A549 (cell line): ENCODE measurements at regions not wholly inside any gene's neighbourhood (a gene's known extent, or its start where the extent isn't known, plus 50 kb on each side); places are given as distances from the start of the nearest gene placed in this dataset.

Experiments
- ATAC-seq, 2 experiments: fragments of 200-7000 bp in 1 of 2; fragments of >200 bp in 1 of 2; cut with Nextera tagmentation in 1 of 2; cut with Tn5 transposase in 1 of 2; 3 replicates each; pipeline versions ENCODE4 v1.8.0 to v1.9.1; 2018 to 2020; ENCODE audit warnings: mild to moderate bottlenecking in 1 of 2, moderate library complexity in 1 of 2
- CTCF ChIA-PET: fragments of 300-600 bp; sonication (Branson Sonifier 250); formaldehyde crosslinking; extraction: SDS; loops from one replicate; lab custom pipeline; 2021; ENCODE audit warnings: antibody characterized with exemption, inconsistent platforms; lab: Yijun Ruan, JAX
- POLR2A ChIA-PET: fragments of 350-600 bp; formaldehyde crosslinking; extraction: SDS; loops from one replicate; lab custom pipeline; 2021; ENCODE audit warnings: antibody characterized with exemption, inconsistent platforms; lab: Yijun Ruan, JAX
- DNase-seq, 2 experiments: peaks; one replicate each; pipeline versions ENCODE4 v3.0.0 to v3.0.0-alpha.2; 2011 to 2016; ENCODE audit warnings: low read depth in 1 of 2, low spot score in 1 of 2
- FAIRE-seq: peaks from 2 replicates; lab custom pipeline; 2011; peaks lifted over from hg19 to GRCh38; lab: Jason Lieb, UNC
- H3K27ac ChIP-seq, 2 experiments: fragments of >200 bp; sonication (Bioruptor Twin); formaldehyde crosslinking; 3 replicates each; pipeline ENCODE4 v1.5.1; 2016 to 2017
- H3K4me1 ChIP-seq: fragments of >200 bp; sonication (Bioruptor Twin); formaldehyde crosslinking; 3 replicates; pipeline ENCODE4 v1.6.1; 2016
- H3K4me2 ChIP-seq: fragments of >200 bp; sonication (Bioruptor Twin); formaldehyde crosslinking; 3 replicates; pipeline ENCODE4 v1.6.1; 2016
- H3K4me3 ChIP-seq: fragments of >200 bp; sonication (Bioruptor Twin); formaldehyde crosslinking; 3 replicates; pipeline ENCODE4 v1.5.1; 2016
- H3K9me3 ChIP-seq: fragments of >200 bp; sonication (Bioruptor Twin); formaldehyde crosslinking; 3 replicates; pipeline ENCODE4 v1.6.1; 2016
- BCL3 ChIP-seq: fragments of >200 bp; sonication (Bioruptor Twin); formaldehyde crosslinking; IDR thresholded peaks from 3 replicates; pipeline ENCODE4 v1.6.1; 2016
- CBX2 ChIP-seq: fragments of 200-600 bp; sonication (generic); IDR thresholded peaks from 2 replicates; pipeline ENCODE4 v1.6.1; 2016; ENCODE audit warnings: low read depth, mild to moderate bottlenecking, borderline replicate concordance
- CBX8 ChIP-seq: fragments of 200-600 bp; sonication (generic); IDR thresholded peaks from 2 replicates; pipeline ENCODE4 v1.6.1; 2016
- CEBPB ChIP-seq, 2 experiments: fragments of >200 bp in 1 of 2; sonication (Bioruptor Twin) in 1 of 2; formaldehyde crosslinking in 1 of 2; IDR thresholded peaks; 2 replicates each; pipeline ENCODE4 v1.6.1; 2012 to 2016
- CTCF ChIP-seq: fragments of >200 bp; sonication (Bioruptor Twin); formaldehyde crosslinking; IDR thresholded peaks from 3 replicates; pipeline ENCODE4 v1.5.1; 2016
- EHF ChIP-seq: fragments of 250-450 bp; sonication (Bioruptor Pico); IDR thresholded peaks from 2 replicates; pipeline ENCODE4 v1.5.0; 2020; ENCODE audit warnings: mild to moderate bottlenecking
- EP300 ChIP-seq, 2 experiments: fragments of >200 bp; sonication (Bioruptor Twin); formaldehyde crosslinking; IDR thresholded peaks; 2 replicates in 1 of 2; 3 replicates in 1 of 2; pipeline ENCODE4 v1.6.1; 2016 to 2017
- ESRRA ChIP-seq: fragments of 150-350 bp; IDR thresholded peaks from 2 replicates; pipeline ENCODE4 v1.6.1; 2014; ENCODE audit warnings: mild to moderate bottlenecking, low read length, borderline replicate concordance
- FOSB ChIP-seq: fragments of 250-450 bp; sonication (Bioruptor Pico); IDR thresholded peaks from 2 replicates; pipeline ENCODE4 v1.5.0; 2020; ENCODE audit warnings: mild to moderate bottlenecking, moderate library complexity
- HEYL ChIP-seq: fragments of 250-450 bp; sonication (Bioruptor Pico); IDR thresholded peaks from 2 replicates; pipeline ENCODE4 v1.8.0; 2021; ENCODE audit warnings: mild to moderate bottlenecking, moderate library complexity
- HMGXB4 ChIP-seq: fragments of 250-450 bp; sonication (Bioruptor Pico); IDR thresholded peaks from 2 replicates; pipeline ENCODE4 v1.5.0; 2021; ENCODE audit warnings: mild to moderate bottlenecking, moderate library complexity, borderline replicate concordance
- HOXB13 ChIP-seq: fragments of 250-450 bp; sonication (Bioruptor Pico); IDR thresholded peaks from 2 replicates; pipeline ENCODE4 v1.5.0; 2020; ENCODE audit warnings: low read depth, mild to moderate bottlenecking, moderate library complexity
- JUN ChIP-seq, 2 experiments: fragments of >200 bp; sonication (Bioruptor Twin); formaldehyde crosslinking; IDR thresholded peaks; 2 replicates in 1 of 2; 3 replicates in 1 of 2; pipeline ENCODE4 v1.6.1; 2016 to 2017
- JUNB ChIP-seq: fragments of >200 bp; sonication (Bioruptor Twin); formaldehyde crosslinking; IDR thresholded peaks from 2 replicates; pipeline ENCODE4 v1.6.1; 2016
- KDM1A ChIP-seq: fragments of 200-600 bp; sonication (generic); IDR thresholded peaks from 2 replicates; pipeline ENCODE4 v1.6.1; 2016; ENCODE audit warnings: low read depth, mild to moderate bottlenecking
- MAFK ChIP-seq: fragments of 450-650 bp; IDR thresholded peaks from 2 replicates; pipeline ENCODE4 v1.6.1; 2014; ENCODE audit not compliant: partially characterized antibody
- MAX ChIP-seq: IDR thresholded peaks from 2 replicates; pipeline ENCODE4 v1.6.1; 2012
- NFE2L2 ChIP-seq: fragments of 150-350 bp; conservative IDR thresholded peaks from 2 replicates; pipeline ENCODE4 v1.6.1; 2014; ENCODE audit warnings: low read length
- NPAS2 ChIP-seq: fragments of 250-450 bp; sonication (Bioruptor Pico); IDR thresholded peaks from 2 replicates; pipeline ENCODE4 v1.8.0; 2022; ENCODE audit warnings: mild to moderate bottlenecking, moderate library complexity, borderline replicate concordance
- NR3C1 ChIP-seq: fragments of >200 bp; sonication (Bioruptor Twin); formaldehyde crosslinking; IDR thresholded peaks from 3 replicates; pipeline ENCODE4 v1.6.1; 2017
- PBX3 ChIP-seq: IDR thresholded peaks from 2 replicates; pipeline ENCODE4 v1.6.1; 2012
- PHF8 ChIP-seq: fragments of 200-600 bp; sonication (generic); IDR thresholded peaks from 2 replicates; pipeline ENCODE4 v1.6.1; 2016; ENCODE audit warnings: low read depth, mild to moderate bottlenecking, antibody characterized with exemption, moderate library complexity, borderline replicate concordance
- POLR2AphosphoS2 ChIP-seq: conservative IDR thresholded peaks from 2 replicates; pipeline ENCODE4 v1.6.1; 2012; ENCODE audit warnings: low read length, improper control_type of control experiment, inconsistent platforms
- RAD21 ChIP-seq, 2 experiments: fragments of >200 bp in 1 of 2; sonication (Bioruptor Twin) in 1 of 2; formaldehyde crosslinking in 1 of 2; IDR thresholded peaks in 1 of 2; conservative IDR thresholded peaks in 1 of 2; 2 replicates in 1 of 2; 3 replicates in 1 of 2; pipeline ENCODE4 v1.6.1; 2012 to 2018; ENCODE audit warnings: inconsistent platforms in 1 of 2
- RARB ChIP-seq: fragments of 250-450 bp; sonication (Bioruptor Pico); IDR thresholded peaks from 2 replicates; pipeline ENCODE4 v1.8.0; 2021; ENCODE audit warnings: mild to moderate bottlenecking, moderate library complexity
- RCOR1 ChIP-seq: fragments of 150-350 bp; IDR thresholded peaks from 2 replicates; pipeline ENCODE4 v1.6.1; 2014; ENCODE audit warnings: antibody characterized with exemption, low read length, low read depth
- TP53 ChIP-seq: fragments of 250-450 bp; sonication (Bioruptor Pico); IDR thresholded peaks from 2 replicates; pipeline ENCODE4 v1.5.0; 2021; ENCODE audit warnings: mild to moderate bottlenecking, moderate library complexity
- ZC3H11A ChIP-seq: fragments of 450-650 bp; IDR thresholded peaks from 2 replicates; pipeline ENCODE4 v1.6.1; 2014; ENCODE audit warnings: antibody characterized with exemption, mild to moderate bottlenecking
- ZFP36 ChIP-seq: fragments of 450-650 bp; IDR thresholded peaks from 2 replicates; pipeline ENCODE4 v1.6.1; 2014; ENCODE audit warnings: borderline replicate concordance; ENCODE audit not compliant: partially characterized antibody
- ZNF302 ChIP-seq: fragments of 250-450 bp; sonication (Bioruptor Pico); IDR thresholded peaks from 2 replicates; pipeline ENCODE4 v1.9.0; 2021; ENCODE audit warnings: inconsistent platforms, mild to moderate bottlenecking, moderate library complexity
- ZSCAN20 ChIP-seq: fragments of 250-450 bp; sonication (Bioruptor Pico); IDR thresholded peaks from 2 replicates; pipeline ENCODE4 v1.8.0; 2022; ENCODE audit warnings: mild to moderate bottlenecking, moderate library complexity
- WGBS: methylation state at CpG from one replicate; pipeline ENCODE4 v1.1.6; 2017; ENCODE audit errors: missing lambda C conversion rate; 5-methylcytosine and 5-hydroxymethylcytosine counted together

- no peak for FAIRE-seq
- Histone ChIP-seq H3K27ac (no peak overlapping the region), H3K4me3 (no peak overlapping the region), H3K4me1 (0 out of 3 replicates have a peak, but pooled peaks cover 4% of the 10 kb centered on the region), H3K9me3 (no peaks in the 10 kb centered on the region), H3K4me2 (no peak overlapping the region)
- TF ChIP-seq CTCF (no peak), ZNF302 (CRISPR knock-in tag) (no peak), POLR2AphosphoS2 (no peak), NPAS2 (CRISPR knock-in tag) (no peak), KDM1A (no peak), CBX2 (no peak), HOXB13 (no peak), PHF8 (no peak), FOSB (CRISPR knock-in tag) (no peak), ZC3H11A (no peak), NFE2L2 (no peak), TP53 (CRISPR knock-in tag) (no peak), ZSCAN20 (no peak), RARB (CRISPR knock-in tag) (no peak), JUNB (no peak), EP300 (IDR thresholded peaks at IDR 0.05) (no peak), PBX3 (no peak), MAFK (no peak)
- DNase-seq: no peak
- POLR2A ChIA-PET: no interaction called here
- no peak for ATAC-seq
- 88% methylated on average over 1 of the region's 1 CpG for whole genome bisulfite sequencing
- CTCF ChIA-PET: interaction anchor here (1.4 kb wide), 1 partner anchor 16 kb away, joined by 3 read pairs; no protein-coding TSS in a partner anchor
Measured at GRCh38 chr5:53275666-53276065, 166.1 kb upstream of the MOCS2 start.

GRCh38 chr5:53276825-53277224 lies 167.3 kb upstream of the MOCS2 start:
- H3K27ac ChIP-seq: no peak overlapping the region
- no peaks in the 10 kb centered on the region for H3K9me3 ChIP-seq
- no peak overlapping the region for H3K4me2 ChIP-seq
- POLR2A ChIA-PET: no interaction called here
- TF ChIP-seq FOSB (CRISPR knock-in tag): no peak
- TF ChIP-seq CEBPB (IDR thresholded peaks at IDR 0.05): peak in 1 of 2 experiments; percentile 63; a peak in 2 of 4 replicates
- no peak for TF ChIP-seq RAD21 (conservative IDR thresholded peaks at IDR 0.05 in 1 of 2, IDR thresholded peaks at IDR 0.05 in 1 of 2)
- TF ChIP-seq, all 56 proteins: peak for 1
- Histone ChIP-seq H3K4me1 (0 out of 3 replicates have a peak, but pooled peaks cover 4% of the 10 kb centered on the region), H3K4me3 (no peak overlapping the region)
- WGBS: 75% methylated on average over 3 of the region's 3 CpGs
- no peak for DNase-seq
- CTCF ChIA-PET: interaction anchor here (1.4 kb wide), 1 partner anchor 14 kb away, joined by 3 read pairs; no protein-coding TSS in a partner anchor
- no peak for ATAC-seq
- no peak for FAIRE-seq

GRCh38 chr5:53277491-53277890 lies 167.9 kb upstream of the MOCS2 start:
- 0 out of 3 replicates have a peak, but pooled peaks cover 4% of the 10 kb centered on the region for H3K4me1 ChIP-seq
- no peak overlapping the region for H3K4me2 ChIP-seq
- DNase-seq (no peak), FAIRE-seq (no peak), ATAC-seq (no peak)
- H3K9me3 ChIP-seq: no peaks in the 10 kb centered on the region
- POLR2A ChIA-PET: no interaction called here
- WGBS: 77% methylated on average over 1 of the region's 1 CpG
- CTCF ChIA-PET: no interaction called here
- TF ChIP-seq KDM1A (no peak), ESRRA (no peak), HMGXB4 (no peak), JUN (IDR thresholded peaks at IDR 0.05) (no peak), HEYL (CRISPR knock-in tag) (no peak), BCL3 (no peak), CBX2 (no peak), NR3C1 (no peak), JUNB (no peak), RCOR1 (no peak), CBX8 (no peak), ZFP36 (no peak), EHF (no peak), MAX (no peak), HOXB13 (no peak)
- no peak overlapping the region for H3K27ac ChIP-seq
- H3K4me3 ChIP-seq: no peak overlapping the region
